Large intestine (tissue), 3 donors: ENCODE measurements at regions not wholly inside any gene's neighbourhood (a gene's known extent, or its start where the extent isn't known, plus 50 kb on each side); places are given as distances from the start of the nearest gene placed in this dataset.

Source experiments
- DNase-seq, 2 donors: peaks; one replicate each; pipeline versions ENCODE4 v3.0.0 to v3.0.0-alpha.2; 2013
- H3K27ac ChIP-seq: one replicate; pipeline ENCODE4 v1.5.1; 2013; ENCODE audit warnings: low read length
- H3K27me3 ChIP-seq: 2 replicates; pipeline ENCODE4 v1.6.1; 2013; ENCODE audit warnings: low read length; ENCODE audit not compliant: control insufficient read depth, insufficient read depth
- H3K36me3 ChIP-seq: 2 replicates; pipeline ENCODE4 v1.6.1; 2013; ENCODE audit warnings: low read length; ENCODE audit not compliant: control insufficient read depth, insufficient read depth
- H3K4me1 ChIP-seq: one replicate; pipeline ENCODE4 v1.6.1; 2013; ENCODE audit warnings: low read length; ENCODE audit not compliant: control insufficient read depth, insufficient read depth
- H3K4me3 ChIP-seq: one replicate; pipeline ENCODE4 v1.5.1; 2013; ENCODE audit warnings: low read length
- H3K9me3 ChIP-seq: one replicate; pipeline ENCODE4 v1.6.1; 2013; ENCODE audit warnings: mild to moderate bottlenecking, low read depth, low read length, moderate library complexity; ENCODE audit not compliant: control insufficient read depth
- WGBS: methylation state at CpG from one replicate; pipeline ENCODE4 v1.1.5; 2013; ENCODE audit warnings: low lambda C conversion rate; ENCODE audit not compliant: insufficient coverage; 5-methylcytosine and 5-hydroxymethylcytosine counted together

DNA sequence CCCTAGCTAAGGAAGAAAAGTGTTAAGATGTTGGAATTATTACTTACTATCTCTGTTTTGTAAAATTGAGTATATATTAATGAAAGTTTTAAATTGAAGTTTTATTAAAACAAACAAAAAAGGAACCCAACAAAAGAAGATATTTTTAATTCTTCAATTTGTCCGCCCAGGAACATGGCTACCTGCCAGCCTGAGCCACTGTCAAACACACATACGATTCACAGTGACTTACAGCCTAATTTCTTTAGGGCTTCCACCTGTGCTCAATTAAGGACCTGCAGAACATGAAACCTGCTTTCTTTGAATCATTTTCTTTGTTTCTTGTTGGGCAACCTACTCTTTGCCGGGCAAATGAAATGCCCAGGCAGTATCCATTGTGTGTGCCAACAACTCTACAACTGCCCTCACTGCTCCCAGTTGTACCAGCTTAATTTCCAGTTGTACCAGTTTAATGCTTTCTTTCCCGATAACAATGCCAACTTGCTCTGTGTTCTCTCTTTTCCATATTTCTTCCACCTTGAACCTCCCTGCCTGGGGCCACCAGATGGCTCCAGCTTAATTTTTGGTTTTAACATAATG lies 181.7 kb downstream of the GBA3 start:
- no peak for DNase-seq
- peak overlapping the region; percentile 70 for H3K27ac ChIP-seq
- 86% methylated on average over 1 of the region's 4 CpGs for WGBS

DNA sequence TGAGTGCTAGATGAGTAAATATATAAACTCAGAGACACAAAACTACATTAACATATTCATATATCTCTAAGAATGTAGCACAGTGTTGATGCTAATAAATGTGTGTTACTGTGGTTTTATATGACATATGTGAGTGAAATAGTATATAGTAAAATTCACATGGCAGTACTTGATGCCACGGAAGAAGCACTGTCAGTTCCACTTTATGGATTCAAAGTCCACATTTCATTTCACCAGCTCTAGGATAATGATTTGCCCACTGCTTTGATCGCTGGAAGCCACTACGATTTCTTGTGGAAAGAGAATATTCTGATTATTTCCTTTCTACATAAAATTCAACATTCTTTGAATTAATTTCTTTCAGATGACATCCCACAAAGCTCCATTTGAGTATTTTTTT lies 181.2 kb downstream of the GBA3 start:
- 30% methylated on average over 2 of the region's 3 CpGs for WGBS
- Histone ChIP-seq H3K27ac (peak overlapping the region; percentile 70), H3K9me3 (no peaks in the 10 kb centered on the region), H3K36me3 (no peaks in the 10 kb centered on the region), H3K27me3 (no peaks in the 10 kb centered on the region), H3K4me1 (peaks cover 22% of the 10 kb centered on the region), H3K4me3 (no peak overlapping the region)
- DNase-seq = peak; percentile 61 to 76

More for the DNA sequence above, 181.7 kb downstream of the GBA3 start:
- Histone ChIP-seq H3K27me3 (no peaks in the 10 kb centered on the region), H3K9me3 (no peaks in the 10 kb centered on the region), H3K4me1 (peaks cover 22% of the 10 kb centered on the region), H3K36me3 (no peaks in the 10 kb centered on the region), H3K4me3 (no peak overlapping the region)

DNA sequence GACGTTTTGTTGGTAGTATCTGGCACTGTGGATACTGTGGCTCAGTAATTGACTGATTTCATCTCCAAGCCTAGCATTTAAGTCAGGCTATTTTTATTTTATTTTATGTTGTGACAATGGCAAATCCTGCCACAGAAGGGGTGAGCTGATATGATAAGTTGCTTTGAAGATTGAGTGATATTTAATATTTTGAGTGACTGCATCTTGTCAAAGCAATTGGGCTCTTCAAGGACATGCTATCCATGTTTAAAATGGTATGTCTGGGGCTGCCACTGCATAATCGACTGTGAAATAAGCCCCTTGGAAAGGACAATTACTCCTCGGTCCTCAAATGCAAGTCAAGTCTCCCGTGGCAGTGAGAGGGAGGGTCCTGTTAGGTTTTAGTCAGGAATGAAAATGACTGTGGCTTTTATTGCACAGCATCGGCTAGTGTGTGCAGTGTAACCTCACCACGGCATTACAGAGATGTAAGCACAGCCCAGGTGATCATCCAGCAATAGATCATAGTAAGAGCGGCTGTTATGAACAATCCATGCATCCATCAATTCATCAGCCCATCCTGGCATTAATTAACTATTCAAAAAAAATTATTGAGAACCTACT lies 178.2 kb downstream of the GBA3 start:
- DNase-seq = no peak
- Histone ChIP-seq H3K36me3 (no peaks in the 10 kb centered on the region), H3K27me3 (no peaks in the 10 kb centered on the region), H3K27ac (no peak overlapping the region), H3K4me1 (peaks cover 20% of the 10 kb centered on the region), H3K9me3 (no peaks in the 10 kb centered on the region), H3K4me3 (no peak overlapping the region)
- no CpG with 5 or more reads among the region's 7 CpGs for WGBS

DNA sequence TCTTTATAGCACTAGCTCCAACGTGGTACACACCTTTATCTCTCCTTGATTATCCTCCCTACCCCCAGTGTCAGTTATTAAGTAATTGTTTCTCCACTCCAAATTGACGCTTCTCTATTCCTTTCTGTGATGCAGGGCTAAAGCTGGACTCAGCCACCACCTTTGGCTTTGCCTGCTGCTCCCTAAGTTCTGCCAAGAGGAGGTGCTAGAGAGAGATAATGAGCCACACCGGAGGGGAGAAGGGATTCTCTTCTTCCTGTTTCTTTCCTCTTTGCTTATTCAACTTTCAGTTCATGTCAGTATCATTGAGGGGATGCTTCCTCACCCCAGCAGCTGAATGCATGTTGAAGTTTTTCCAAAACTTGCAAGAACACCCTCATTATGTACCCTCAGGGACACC lies 176.5 kb downstream of the GBA3 start:
- H3K36me3 ChIP-seq = no peaks in the 10 kb centered on the region
- H3K4me3 ChIP-seq = no peak overlapping the region
- H3K4me1 ChIP-seq = peaks cover 5% of the 10 kb centered on the region
- H3K9me3 ChIP-seq = no peaks in the 10 kb centered on the region
- 15% methylated on average over 2 of the region's 3 CpGs for WGBS
- no peaks in the 10 kb centered on the region for H3K27me3 ChIP-seq
- peak; percentile 16 to 47 for DNase-seq
- no peak overlapping the region for H3K27ac ChIP-seq
